Stimulated activated naive CD4-positive, alpha-beta T cell (primary cell): ENCODE measurements at regions not wholly inside any gene's neighbourhood (a gene's known extent, or its start where the extent isn't known, plus 50 kb on each side); places are given as distances from the start of the nearest gene placed in this dataset.

ENCODE experiments used
- DNase-seq, 6 experiments: peaks; one replicate each; lab custom pipeline; 2025; lab: John Stamatoyannopoulos, UW

DNA sequence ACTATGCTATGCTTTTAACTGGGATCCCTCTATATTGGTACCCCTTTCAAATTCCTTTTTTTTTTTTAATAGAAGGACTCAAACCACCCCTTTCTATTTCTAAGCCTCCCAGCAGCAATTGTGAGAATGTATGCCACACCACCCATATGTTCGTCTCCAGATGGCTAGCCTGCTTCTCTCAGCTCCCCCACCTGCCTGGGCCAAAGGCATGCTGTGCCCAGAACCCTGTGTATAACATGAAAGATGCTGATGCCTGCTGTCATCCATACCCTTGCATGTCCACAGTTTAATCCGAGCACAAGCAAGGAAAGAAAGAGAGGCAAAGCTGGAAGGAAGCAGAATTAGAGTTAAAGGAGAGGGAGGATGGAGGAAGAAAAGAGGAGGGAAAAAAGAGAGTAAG is 159.5 kb upstream of the CNTN6 start:
- no peak for DNase-seq

DNA sequence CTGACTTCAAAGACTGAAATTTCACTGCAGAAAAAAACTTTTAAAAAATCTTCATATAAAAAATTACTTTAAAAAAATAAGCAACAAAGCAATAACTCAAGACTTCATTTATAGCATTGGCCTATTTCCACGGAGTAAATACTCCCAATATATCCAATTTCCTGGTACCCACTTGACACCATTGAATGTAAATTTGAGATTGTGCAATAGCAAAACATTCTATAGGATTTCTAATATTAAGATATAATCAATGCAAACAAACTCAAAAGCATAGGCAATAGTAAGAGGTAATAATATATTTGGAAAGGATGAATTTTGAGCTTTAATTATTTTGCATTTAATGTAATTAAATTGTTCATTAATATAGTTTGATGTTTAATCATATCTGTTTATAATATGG is 148.0 kb upstream of the CNTN6 start:
- DNase-seq, result no peak

DNA sequence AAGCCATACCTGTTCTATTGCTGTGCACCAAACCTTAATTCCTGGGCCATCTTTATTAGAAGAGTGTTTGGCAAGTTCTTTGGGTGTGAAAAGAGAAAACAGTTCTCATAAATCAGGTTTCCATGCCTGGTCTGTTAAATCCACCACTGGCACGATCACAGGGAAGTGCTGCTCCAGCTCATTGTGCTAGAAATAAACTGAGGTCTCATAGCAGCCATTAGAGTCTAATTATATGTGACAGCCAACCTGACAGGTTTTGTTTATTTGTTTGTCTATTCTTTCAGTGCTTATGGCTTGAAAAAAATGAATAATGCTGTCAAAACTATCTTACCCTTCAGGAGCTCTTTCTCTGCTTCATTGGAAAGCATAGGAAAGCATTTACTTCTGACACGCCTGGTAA is 147.1 kb upstream of the CNTN6 start:
- DNase-seq, result no peak

DNA sequence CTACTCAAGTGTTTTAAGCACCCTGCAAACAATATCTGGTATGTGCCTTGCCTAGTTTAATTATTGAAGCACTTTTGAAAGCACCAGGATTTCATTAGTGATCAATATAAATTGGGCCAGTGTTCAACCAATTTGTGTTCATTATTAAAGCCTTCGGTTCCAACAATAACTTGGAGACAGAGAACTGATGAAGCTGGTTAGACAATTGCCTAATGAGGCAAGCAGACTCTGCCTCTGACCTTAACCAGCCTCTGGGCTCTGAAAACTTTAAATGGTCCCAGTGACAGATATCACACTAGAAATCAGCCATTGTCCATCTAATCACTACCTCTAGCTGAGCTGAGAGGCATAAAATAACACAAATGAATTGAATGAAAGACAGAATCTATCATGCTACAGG is 139.9 kb upstream of the CNTN6 start:
- DNase-seq, result no peak

DNA sequence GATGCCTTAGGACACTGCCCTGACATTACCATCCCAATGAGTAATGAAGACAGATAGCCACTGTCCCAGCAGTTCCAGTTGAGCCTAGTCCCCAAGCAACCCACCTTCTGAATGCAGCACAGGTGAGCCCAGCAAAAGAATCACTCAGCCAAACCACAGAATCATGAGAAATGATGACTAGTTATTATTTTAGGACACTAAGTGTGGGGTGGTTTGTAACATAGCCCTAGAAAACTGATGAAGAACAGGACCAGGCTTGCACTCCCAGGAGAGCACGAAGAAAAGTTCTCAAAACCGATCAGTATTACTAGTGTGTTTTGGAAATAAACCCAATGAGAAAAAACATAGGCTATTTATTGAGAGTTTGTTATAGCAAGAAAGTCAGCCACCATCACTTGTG is 129.6 kb upstream of the CNTN6 start:
- DNase-seq, result no peak

DNA sequence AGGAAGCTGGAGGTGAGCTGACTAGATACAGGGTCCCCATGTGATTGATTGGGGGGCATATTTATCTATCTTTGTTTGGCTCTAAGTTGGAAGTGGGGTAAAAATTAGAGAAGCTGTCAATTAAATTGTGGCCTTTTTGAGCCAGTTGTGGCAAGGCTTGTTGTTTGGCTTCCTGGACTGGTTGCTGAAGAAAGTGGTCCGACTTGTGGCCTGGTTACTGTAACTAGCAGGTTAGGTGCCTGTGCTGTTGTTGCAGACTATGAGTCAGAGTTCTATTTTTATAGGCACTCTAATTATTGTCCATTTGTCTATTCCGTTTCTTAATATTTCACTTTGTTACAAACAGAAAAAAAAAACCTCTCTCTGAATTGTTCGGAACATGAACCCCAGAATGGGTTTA is 129.1 kb upstream of the CNTN6 start:
- DNase-seq, result no peak

DNA sequence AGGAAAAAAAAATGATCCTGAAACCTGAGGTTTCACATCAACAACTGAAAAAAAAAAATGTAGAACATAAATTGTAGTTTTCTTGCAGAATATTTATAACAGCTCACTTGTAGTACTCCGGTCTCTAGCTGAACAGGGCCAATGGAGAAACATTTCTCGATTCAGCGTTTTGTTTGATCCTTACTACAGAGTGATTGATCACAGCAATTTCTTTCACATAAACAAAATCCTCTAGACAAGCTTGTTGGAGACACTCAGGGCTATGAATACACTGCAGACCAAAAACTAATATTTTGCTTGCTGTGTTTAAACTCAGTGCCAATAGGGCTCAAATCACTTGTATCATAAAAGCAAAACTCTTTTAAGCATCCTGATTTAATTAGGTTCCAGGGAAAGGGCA is 127.0 kb upstream of the CNTN6 start:
- no peak for DNase-seq

DNA sequence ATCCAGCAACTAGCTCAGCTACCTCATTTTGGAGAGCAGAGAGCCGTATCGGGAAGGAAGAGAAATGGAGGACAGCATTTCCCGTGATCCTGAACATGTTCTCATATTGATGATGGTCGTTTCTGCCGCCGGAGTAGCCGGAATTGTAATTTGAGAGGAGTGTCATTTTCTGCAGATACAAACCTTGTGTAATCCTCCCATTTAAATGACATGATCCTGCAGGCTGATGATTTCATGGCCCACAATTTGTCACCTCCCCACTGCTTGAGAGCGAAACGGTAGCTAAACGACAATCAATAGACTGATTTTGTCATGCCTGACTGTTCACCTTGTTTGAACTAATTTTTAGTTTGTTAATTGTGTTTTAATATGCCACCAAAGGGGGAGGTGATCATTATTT is 126.5 kb upstream of the CNTN6 start:
- no peak for DNase-seq

DNA sequence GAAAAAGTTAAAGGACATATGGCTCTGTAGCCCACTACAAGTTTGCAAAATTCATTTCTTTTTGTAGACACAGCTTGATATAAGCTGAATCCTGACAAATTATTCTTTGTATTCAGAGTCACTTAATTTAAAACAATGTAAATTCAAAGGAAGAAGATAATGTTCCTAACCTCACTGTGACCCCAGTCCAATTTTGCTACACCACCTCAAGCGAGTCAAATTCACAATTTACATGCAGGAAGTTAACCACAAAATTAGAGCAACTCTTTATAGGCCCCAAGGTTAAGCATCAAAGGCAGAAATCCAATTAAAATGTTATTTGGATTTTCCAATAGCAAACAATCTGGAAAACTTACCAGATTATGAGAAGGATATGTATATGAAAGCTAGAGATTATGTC is 119.5 kb upstream of the CNTN6 start:
- DNase-seq, result no peak

DNA sequence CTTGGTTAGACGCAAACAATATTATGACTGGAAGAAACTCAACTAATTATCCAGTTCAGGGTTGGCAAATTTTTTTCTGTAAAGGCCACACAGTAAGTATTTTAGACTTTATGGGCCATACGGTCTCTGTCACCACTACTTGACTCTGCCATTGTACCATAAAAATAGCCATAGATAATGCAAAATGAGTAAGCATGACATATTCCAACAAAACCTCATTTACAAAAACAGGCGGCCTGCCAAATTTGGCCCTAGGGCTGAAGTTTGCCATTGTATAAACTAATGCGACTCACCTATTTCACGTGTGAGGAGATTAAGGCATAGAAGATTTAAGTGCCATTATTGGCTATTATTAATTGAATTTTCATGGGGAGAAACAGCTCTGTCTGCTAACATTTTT is 116.8 kb upstream of the CNTN6 start:
- no peak for DNase-seq

DNA sequence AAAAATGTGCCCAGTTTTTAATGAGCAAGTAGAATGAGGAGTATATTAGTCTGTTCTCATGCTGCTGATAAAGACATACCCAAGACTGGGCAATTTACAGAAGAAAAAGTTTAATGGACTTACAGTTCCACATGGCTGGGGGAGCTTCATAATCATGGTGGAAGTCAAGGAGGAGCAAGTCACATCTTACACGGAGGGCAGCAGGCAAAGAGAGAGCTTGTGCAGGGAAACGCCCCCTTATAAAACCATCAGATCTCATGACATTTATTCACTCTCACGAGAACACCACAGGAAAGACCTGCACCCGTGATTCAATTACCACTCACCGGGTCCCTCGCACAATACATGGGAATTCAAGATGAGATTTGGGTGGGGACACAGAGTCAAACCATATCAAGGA is 111.7 kb upstream of the CNTN6 start:
- DNase-seq, result no peak

DNA sequence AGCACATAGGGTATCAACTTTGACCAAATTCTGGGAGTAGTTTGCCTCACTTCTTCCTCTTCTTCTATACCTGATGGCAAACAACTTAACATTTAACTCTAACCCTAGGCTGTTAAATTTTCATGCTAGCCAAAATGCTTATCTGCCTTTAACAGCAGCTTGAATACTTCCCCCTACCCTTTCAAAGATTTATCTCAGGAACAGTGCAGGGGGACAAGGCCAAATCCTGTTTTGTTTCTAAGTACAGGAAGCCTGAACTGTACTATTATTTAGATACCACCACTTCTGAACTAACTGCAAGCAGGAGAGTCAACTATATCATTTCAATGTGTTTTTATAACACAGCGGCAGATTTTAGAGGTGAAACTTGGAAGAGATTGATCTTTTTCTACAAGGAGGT is 104.0 kb upstream of the CNTN6 start:
- DNase-seq, result no peak

DNA sequence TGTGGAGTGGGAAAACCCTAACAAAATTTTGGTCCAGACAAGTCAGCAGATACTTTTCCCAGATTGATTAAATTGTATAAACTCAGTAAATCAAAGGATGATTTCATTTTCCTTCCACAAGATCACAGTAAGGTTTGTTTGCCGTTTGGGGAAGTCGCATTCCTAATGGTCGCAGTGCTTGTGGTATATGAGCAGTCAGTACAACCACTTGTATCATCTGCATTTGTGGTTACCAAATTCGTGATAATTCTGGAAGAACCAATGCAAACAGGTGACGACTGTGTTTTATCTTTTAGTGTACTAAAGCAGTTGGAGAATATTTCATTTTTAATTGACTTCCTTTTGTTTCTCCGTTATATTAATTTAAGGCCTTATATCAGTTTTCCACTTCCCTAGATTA is 100.0 kb upstream of the CNTN6 start:
- DNase-seq, result no peak

DNA sequence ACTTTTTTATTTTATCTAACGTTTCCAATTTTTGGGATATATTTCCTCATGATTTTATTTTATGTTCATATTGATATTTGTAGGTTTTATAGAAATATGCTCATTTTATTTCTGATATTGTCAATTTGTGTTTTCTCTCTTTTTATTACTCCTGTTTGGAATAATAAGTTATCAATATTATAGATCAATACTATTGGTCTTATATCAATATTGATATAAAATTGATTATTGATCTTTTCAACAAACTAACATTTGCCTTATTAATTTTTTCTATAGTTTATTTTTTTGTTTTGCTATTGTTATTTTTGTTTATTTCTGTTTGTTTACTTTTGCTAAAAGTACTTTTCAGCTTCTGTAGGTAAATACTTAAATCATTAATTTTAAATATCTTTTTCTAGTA is 90.8 kb upstream of the CNTN6 start:
- no peak for DNase-seq

DNA sequence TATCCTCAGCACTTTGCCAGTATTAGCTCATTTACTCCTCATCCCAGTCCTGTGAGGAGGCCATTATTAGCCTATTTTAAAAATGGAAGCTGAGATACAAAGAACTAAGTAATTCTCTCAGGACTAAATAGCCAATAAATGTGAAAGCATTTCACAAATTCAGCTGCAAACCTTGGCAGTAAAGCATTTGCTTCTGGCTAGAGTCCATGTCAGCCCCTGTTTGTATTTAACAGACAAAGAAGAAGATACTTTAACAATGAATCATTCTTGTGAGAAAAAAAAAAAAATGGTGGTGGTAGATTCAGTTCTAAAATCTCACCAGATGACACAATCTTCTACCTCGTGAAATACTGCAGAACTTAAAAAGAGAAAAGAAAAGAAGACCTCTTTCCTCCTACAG is 85.0 kb upstream of the CNTN6 start:
- DNase-seq, result no peak

DNA sequence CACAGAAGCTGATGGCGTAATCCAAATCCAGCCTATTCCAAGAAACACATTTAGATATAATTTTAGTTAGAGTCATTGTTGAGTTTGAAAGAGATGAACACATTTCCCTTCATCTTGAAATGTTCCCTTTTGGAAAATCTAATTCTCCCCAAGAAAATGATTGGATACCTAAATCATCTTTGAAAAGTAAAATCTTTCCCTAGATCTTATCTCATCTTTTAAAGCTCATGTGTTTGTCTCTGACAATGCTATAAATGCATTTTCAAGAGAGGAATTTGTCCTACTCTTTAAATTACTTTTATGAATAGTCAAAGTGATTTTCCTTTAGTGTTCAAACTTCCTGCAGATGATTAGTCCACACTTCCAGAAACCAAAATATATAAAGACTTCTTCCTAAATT is 82.6 kb upstream of the CNTN6 start:
- DNase-seq, result no peak

DNA sequence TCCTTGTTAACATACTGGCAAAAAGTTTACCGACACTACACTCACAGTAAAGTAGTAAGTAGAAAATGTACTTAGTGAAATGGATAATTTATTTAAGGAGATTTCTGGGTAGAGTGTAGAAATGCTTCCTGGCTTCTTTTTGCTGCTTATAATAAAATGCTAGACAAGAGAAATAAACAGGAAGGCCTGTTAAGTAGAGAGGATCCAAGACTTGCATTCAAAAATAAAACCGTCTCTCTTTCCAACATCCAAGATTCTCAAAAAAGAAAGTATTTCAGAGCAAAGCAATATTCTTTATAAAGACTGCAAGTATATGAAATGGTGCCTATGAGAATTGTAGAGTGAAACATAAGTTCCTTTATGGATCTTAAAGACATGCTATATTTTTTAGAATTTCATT is 77.0 kb upstream of the CNTN6 start:
- no peak for DNase-seq

DNA sequence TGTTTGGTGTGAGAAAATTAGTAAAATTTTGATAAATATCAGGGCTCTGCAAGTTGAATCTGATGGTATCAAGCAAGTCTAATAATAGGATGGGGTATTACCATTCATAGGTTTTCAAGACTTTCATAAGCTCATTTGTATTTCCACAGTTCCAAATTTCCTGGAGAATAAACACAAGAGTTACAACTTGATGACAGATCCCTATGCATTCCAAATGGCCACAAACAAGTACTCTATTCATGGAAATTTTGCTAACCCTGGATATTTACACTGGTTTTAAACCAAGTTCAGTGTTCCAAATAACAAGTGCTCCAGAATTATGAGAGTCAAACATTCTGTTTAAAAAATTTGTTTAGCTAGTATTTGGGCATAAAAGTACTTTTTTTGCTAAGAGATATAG is 75.0 kb upstream of the CNTN6 start:
- no peak for DNase-seq

DNA sequence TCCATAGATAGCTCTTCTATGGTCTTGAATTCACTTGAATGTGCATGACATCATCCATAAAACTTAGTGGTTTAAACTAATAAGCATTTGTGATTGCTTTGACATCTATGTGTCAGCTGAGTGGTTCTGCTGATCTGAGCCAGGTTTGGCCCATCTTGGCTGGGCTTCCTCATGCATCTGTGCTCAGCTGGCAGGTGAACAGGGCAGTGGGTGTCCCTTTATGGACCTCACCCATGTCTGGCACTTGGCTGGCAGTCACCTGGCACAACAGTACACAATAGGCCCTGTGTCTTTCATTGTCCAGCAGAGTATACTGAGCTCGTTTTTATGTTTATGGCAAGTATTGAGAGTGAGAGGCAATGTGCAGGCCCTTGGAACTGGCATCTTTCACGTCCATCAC is 73.7 kb upstream of the CNTN6 start:
- no peak for DNase-seq

DNA sequence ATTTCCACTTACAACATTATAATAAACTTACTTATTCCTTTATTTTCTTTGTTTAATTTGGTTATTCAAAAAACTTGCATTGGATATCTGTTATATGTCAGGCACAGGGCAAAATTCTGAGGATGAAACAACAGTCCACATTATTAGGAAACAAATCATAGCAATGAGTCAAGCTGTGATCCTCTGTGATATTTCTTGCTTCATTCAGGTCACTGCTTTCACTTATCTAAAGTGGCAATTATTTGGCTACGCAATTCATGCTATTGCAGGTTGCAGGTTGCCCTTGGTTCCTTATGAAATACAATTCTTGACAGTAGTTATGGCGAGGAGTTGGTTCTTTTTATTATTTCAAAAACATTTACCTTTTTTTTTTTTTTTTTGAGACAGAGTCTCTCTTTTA is 66.4 kb upstream of the CNTN6 start:
- DNase-seq, result no peak

DNA sequence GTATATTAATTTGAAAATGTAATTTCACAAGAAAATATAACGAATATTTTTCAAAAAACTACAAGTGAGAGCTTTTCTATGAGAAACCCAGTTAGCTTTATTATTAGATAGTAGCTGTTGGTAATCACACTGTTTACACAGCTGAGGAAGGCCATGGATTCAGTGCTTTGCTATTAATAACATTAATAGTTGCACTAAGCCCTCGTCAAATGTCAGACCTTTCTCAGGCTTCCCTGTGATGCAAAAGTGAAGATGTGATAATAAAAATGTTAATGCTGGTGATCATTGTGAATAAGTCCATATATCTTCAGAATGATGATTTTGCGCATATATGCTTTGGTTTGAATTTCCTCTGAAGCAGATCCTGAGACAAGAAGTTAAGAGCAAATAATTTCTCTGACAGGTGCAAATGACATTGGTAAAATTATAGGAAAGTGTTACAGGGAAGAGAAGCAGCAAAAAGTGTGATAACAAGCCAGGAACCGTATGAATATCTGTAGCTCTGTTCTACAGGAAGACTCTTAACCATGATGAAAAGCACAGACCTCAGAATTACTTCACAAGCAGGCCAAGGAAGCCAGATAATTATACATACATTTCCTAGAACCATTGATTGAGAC is 56.5 kb upstream of the CNTN6 start:
- no peak for DNase-seq

DNA sequence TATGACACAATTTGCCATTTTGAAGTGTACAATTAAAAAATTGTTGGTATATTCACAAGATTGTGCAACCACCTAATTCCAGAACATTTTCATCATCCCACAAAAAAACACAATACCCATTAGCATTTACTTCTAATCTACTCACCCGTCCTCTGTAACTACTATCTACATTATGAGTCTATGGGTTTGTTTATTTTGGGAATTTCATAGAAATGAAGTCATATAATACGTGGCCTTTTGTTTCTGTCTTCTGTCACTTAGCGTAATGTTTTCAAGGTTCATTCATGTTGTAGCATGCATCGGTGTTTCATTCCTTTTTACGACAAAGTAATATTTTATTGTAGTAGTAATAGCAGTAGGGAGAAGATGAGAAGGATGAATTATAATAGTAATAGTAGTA is 55.2 kb upstream of the CNTN6 start:
- DNase-seq, result no peak
